OCI-LY3 (cell line): ENCODE measurements at regions not wholly inside any gene's neighbourhood (a gene's known extent, or its start where the extent isn't known, plus 50 kb on each side); places are given as distances from the start of the nearest gene placed in this dataset.
"Not testable (repeated sequence)": the region's sequence is repeated elsewhere in the genome, so short reads cannot be mapped to it uniquely, and the experiment has no call there.

Experiments
- H2AFZ ChIP-seq: fragments of 200-600, 300-600 bp; shearing (Covaris generic); 2 replicates; pipeline ENCODE4 v1.6.0; 2014; ENCODE audit warnings: antibody characterized with exemption, low read depth, low read length
- H3K27ac ChIP-seq: fragments of 200-600, 300-600 bp; sonication (generic); 2 replicates; pipeline ENCODE4 v1.5.1; 2014; ENCODE audit warnings: mild to moderate bottlenecking, low read length, moderate library complexity, mixed read lengths
- H3K27me3 ChIP-seq: fragments of 200-600, 300-600 bp; sonication (generic); 2 replicates; pipeline ENCODE4 v1.6.1; 2014; ENCODE audit warnings: low read depth, low read length, mixed read lengths
- H3K36me3 ChIP-seq: fragments of 200-600, 300-600 bp; sonication (generic); replicated peaks from 2 replicates; pipeline ENCODE3; 2014; ENCODE audit warnings: low read depth, low read length, mixed read lengths
- H3K4me1 ChIP-seq: fragments of 300-600, 200-600 bp; sonication (generic); 2 replicates; pipeline ENCODE4 v1.6.1; 2014; ENCODE audit warnings: low read length, mixed read lengths
- H3K4me2 ChIP-seq: fragments of 200-600, 300-600 bp; sonication (generic); 2 replicates; pipeline ENCODE4 v1.6.1; 2014; ENCODE audit warnings: low read length, mixed read lengths
- H3K4me3 ChIP-seq: fragments of 300-600, 200-600 bp; sonication (generic); 2 replicates; pipeline ENCODE4 v1.5.1; 2014; ENCODE audit warnings: antibody characterized with exemption, mild to moderate bottlenecking, low read length, moderate library complexity
- H3K79me2 ChIP-seq: fragments of 300-600, 200-600 bp; shearing (Covaris generic); 2 replicates; pipeline ENCODE4 v1.6.1; 2014; ENCODE audit warnings: mild to moderate bottlenecking, low read length, mixed read lengths
- H3K9ac ChIP-seq: fragments of 300-600, 200-600 bp; shearing (Covaris generic); 2 replicates; pipeline ENCODE4 v1.6.0; 2014; ENCODE audit warnings: mild to moderate bottlenecking, low read length, moderate library complexity
- H3K9me3 ChIP-seq: fragments of 200-600, 300-600 bp; shearing (Covaris generic); 2 replicates; pipeline ENCODE4 v1.6.1; 2014; ENCODE audit warnings: low read length, mixed read lengths; ENCODE audit not compliant: insufficient read depth
- H4K20me1 ChIP-seq: fragments of 200-600, 300-600 bp; sonication (generic); 2 replicates; pipeline ENCODE4 v1.6.1; 2016; ENCODE audit warnings: low read length, mixed read lengths; ENCODE audit not compliant: insufficient read depth
- EZH2phosphoT487 ChIP-seq: fragments of 200-600 bp; shearing (Covaris generic); IDR thresholded peaks from 2 replicates; pipeline ENCODE4 v1.6.1; 2018; ENCODE audit warnings: antibody characterized with exemption, mixed run types, low read depth
- TF ChIP-seq, protein P1 (sequence below): fragments of 200-600, 300-600 bp; sonication (generic); IDR thresholded peaks from 2 replicates; pipeline ENCODE4 v1.5.1; 2014; ENCODE audit warnings: antibody characterized with exemption, low read length, low read depth

- Histone ChIP-seq H3K27ac (no peak overlapping the region), H3K9me3 (no peaks in the 10 kb centered on the region)
- TF ChIP-seq, protein P1, sequence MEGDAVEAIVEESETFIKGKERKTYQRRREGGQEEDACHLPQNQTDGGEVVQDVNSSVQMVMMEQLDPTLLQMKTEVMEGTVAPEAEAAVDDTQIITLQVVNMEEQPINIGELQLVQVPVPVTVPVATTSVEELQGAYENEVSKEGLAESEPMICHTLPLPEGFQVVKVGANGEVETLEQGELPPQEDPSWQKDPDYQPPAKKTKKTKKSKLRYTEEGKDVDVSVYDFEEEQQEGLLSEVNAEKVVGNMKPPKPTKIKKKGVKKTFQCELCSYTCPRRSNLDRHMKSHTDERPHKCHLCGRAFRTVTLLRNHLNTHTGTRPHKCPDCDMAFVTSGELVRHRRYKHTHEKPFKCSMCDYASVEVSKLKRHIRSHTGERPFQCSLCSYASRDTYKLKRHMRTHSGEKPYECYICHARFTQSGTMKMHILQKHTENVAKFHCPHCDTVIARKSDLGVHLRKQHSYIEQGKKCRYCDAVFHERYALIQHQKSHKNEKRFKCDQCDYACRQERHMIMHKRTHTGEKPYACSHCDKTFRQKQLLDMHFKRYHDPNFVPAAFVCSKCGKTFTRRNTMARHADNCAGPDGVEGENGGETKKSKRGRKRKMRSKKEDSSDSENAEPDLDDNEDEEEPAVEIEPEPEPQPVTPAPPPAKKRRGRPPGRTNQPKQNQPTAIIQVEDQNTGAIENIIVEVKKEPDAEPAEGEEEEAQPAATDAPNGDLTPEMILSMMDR: no peak
- no peak for TF ChIP-seq EZH2phosphoT487
Measured at GRCh38 chr5:124961521-124961920, 215.1 kb upstream of the ZNF608 start.

DNA sequence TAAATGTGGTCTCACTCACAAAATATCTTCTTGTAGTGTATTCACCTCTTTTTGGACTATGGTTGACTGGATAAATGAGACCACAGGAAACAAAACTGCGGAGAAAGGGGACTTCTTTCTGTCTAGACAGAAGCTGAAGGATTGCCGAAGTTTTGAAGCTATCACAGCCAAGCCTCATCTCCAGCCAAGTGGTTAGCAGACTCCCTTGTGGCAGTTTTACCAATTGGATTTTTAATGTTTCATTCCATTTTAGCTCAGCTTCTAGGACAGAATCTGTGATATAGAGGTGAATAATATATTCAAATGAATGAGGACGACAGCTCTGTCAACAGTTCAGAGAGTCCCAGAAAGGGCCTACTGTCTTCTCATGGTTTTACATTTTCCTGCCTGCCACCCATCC, 215.7 kb upstream of the ZNF608 start:
- no peaks in the 10 kb centered on the region for H3K9me3 ChIP-seq
- H3K27me3 ChIP-seq: no peaks in the 10 kb centered on the region
- H3K27ac ChIP-seq: no peak overlapping the region
- H3K79me2 ChIP-seq: no peaks in the 10 kb centered on the region
- H3K9ac ChIP-seq: no peak overlapping the region
- H3K4me2 ChIP-seq: no peak overlapping the region
- peaks cover 6% of the 10 kb centered on the region for H3K4me1 ChIP-seq
- H4K20me1 ChIP-seq: no peaks in the 10 kb centered on the region
- no peak overlapping the region for H3K4me3 ChIP-seq
- no peak overlapping the region for H2AFZ ChIP-seq
- TF ChIP-seq, protein P1: no peak
- no peak for TF ChIP-seq EZH2phosphoT487
- H3K36me3 ChIP-seq: no peaks in the 10 kb centered on the region

More at GRCh38 chr5:124961521-124961920, 215.1 kb upstream of the ZNF608 start:
- H3K4me3 ChIP-seq: no peak overlapping the region
- no peaks in the 10 kb centered on the region for H3K79me2 ChIP-seq
- no peak overlapping the region for H2AFZ ChIP-seq
- no peaks in the 10 kb centered on the region for H4K20me1 ChIP-seq
- no peaks in the 10 kb centered on the region for H3K27me3 ChIP-seq
- no peak overlapping the region for H3K9ac ChIP-seq
- peaks cover 6% of the 10 kb centered on the region for H3K4me1 ChIP-seq
- H3K4me2 ChIP-seq: no peak overlapping the region
- H3K36me3 ChIP-seq: no peaks in the 10 kb centered on the region

DNA sequence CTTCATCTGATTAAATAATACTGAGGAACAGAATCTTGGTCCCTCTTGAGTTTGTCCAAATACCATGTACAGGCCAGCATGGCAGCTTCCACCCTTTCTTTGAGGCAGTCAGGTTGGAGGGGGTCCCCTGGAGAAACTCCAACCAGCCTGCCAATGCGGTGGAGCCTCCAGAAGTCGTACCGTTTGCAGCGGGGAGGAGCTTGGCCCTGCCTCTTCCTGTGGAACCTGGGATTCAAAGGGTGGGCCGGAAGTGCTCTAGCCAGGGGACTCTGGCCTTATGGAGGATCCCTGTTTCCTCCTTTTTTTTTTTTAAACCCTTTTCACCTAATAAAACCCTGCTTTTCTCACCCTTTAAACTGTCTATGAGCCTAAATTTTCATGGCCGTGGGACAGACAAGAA, 216.3 kb upstream of the ZNF608 start:
- H3K4me1 ChIP-seq: peaks cover 6% of the 10 kb centered on the region
- H2AFZ ChIP-seq: no peak overlapping the region
- no peaks in the 10 kb centered on the region for H3K27me3 ChIP-seq
- no peak overlapping the region for H3K4me2 ChIP-seq
- TF ChIP-seq EZH2phosphoT487: no peak
- TF ChIP-seq, protein P1: no peak
- H3K36me3 ChIP-seq: no peaks in the 10 kb centered on the region
- H3K4me3 ChIP-seq: no peak overlapping the region
- no peaks in the 10 kb centered on the region for H4K20me1 ChIP-seq
- no peak overlapping the region for H3K27ac ChIP-seq
- H3K9ac ChIP-seq: no peak overlapping the region
- no peaks in the 10 kb centered on the region for H3K79me2 ChIP-seq
- no peaks in the 10 kb centered on the region for H3K9me3 ChIP-seq

DNA sequence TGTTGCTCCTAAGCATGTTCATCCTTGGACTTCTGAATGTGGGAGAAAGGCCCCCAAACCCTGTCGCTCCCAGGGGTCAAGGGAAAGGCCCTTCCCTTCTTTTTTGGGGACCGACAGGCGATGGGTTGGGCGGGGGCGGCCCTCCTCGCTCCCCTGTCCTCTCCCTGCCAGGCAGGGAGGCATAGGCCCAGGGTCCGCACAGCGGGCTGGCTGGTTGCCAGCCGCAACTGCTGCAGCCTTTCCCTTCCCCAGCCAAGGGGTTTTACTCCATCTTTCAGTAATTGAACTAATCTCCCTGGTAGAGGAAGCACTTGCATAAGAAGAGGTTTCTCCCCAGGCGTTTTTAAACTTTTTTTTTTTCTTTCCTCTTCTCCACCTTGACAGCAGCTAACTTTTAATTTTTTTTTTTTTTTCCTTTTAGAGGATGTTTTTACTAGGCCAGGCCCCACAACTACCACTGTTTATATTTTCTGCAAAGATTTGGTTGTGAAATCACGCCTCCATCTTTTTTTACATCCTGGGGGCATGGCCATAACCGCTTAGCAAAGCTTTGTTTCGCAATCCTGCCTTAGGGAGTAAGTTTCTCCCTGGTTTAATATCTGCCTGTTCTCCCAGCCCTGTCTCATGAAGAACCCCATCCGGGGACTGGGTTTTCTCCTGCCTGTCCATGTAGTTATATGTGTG, 216.9 kb upstream of the ZNF608 start:
- Histone ChIP-seq H2AFZ (no peak overlapping the region), H3K4me3 (no peak overlapping the region), H3K4me2 (no peak overlapping the region)

GRCh38 chr5:124966741-124967140, 220.3 kb upstream of the ZNF608 start:
- not testable (repeated sequence) for H2AFZ ChIP-seq, H3K79me2 ChIP-seq, H3K4me2 ChIP-seq, H3K9me3 ChIP-seq, H3K4me1 ChIP-seq, H3K27me3 ChIP-seq, H3K36me3 ChIP-seq, H3K27ac ChIP-seq, H3K9ac ChIP-seq, H3K4me3 ChIP-seq, H4K20me1 ChIP-seq

More for the DNA sequence above, 216.9 kb upstream of the ZNF608 start:
- TF ChIP-seq, protein P1: no peak
- TF ChIP-seq EZH2phosphoT487: no peak
- Histone ChIP-seq H3K79me2 (no peaks in the 10 kb centered on the region), H4K20me1 (no peaks in the 10 kb centered on the region), H3K36me3 (no peaks in the 10 kb centered on the region), H3K27ac (no peak overlapping the region), H3K9me3 (no peaks in the 10 kb centered on the region), H3K4me1 (peaks cover 6% of the 10 kb centered on the region), H3K27me3 (no peaks in the 10 kb centered on the region), H3K9ac (no peak overlapping the region)

DNA sequence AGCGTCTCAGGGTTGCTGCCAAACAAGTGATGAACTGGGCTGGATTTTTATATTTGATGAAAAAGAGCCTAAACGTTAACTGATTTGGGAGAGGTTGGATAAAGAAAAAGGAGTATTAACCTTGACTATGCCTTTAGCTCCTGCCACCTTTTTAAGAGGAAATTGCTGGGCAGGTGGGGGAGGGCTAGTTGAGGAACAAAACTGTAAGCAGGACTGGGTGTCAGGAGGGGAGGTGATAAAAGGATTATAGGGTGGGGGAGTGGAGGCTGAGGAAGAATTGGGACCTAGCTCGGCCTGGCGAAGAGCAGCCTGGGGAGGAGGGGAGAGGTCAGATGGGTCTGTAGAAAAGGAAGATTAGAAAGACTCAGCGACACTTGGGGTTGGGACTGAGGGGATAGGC, 223.9 kb upstream of the ZNF608 start:
- not testable (repeated sequence) for H2AFZ ChIP-seq, H3K4me3 ChIP-seq, H3K79me2 ChIP-seq, H4K20me1 ChIP-seq, H3K9ac ChIP-seq, H3K4me2 ChIP-seq, H3K9me3 ChIP-seq, H3K4me1 ChIP-seq, H3K36me3 ChIP-seq, H3K27me3 ChIP-seq, H3K27ac ChIP-seq
